PC-3 (cell line): ENCODE measurements at regions not wholly inside any gene's neighbourhood (a gene's known extent, or its start where the extent isn't known, plus 50 kb on each side); places are given as distances from the start of the nearest gene placed in this dataset.

Source experiments
- ATAC-seq: fragments of 200-7000 bp; cut with Tn5 transposase; 2 replicates; pipeline ENCODE4 v1.9.1; 2020; ENCODE audit warnings: mild to moderate bottlenecking, moderate library complexity
- BruUV-seq: library from RNA; stranded (reverse); fragments of 400-500 nt; replicated peaks from 2 replicates; lab custom pipeline; 2021; lab: Mats Ljungman, UMichigan
- CTCF ChIA-PET: fragments of 300-600 bp; sonication (Branson Sonifier 250); formaldehyde crosslinking; loops from one replicate; lab custom pipeline; 2022; ENCODE audit warnings: antibody characterized with exemption; lab: Charles Lee
- POLR2A ChIA-PET: fragments of 300-600 bp; sonication (Branson Sonifier 250); formaldehyde crosslinking; loops from one replicate; lab custom pipeline; 2022; ENCODE audit warnings: antibody characterized with exemption; ENCODE audit not compliant: unreplicated experiment; lab: Charles Lee
- DNase-seq: peaks from one replicate; pipeline ENCODE4 v3.0.0-alpha.2; 2015
- H2AFZ ChIP-seq: fragments of 300-600 bp; sonication (generic); 2 replicates; pipeline ENCODE4 v1.6.0; 2016; ENCODE audit warnings: antibody characterized with exemption, low read length
- H3F3A ChIP-seq: fragments of 300-600 bp; sonication (generic); one replicate; pipeline ENCODE4 v1.6.0; 2017; ENCODE audit warnings: antibody characterized with exemption, low read length, control low read depth, mild to moderate bottlenecking; ENCODE audit not compliant: unreplicated experiment
- H3K27ac ChIP-seq: fragments of 300-600 bp; sonication (generic); 2 replicates; pipeline ENCODE4 v1.5.1; 2016; ENCODE audit warnings: mild to moderate bottlenecking, low read length
- H3K27me3 ChIP-seq: fragments of 300-600 bp; sonication (generic); 2 replicates; pipeline ENCODE4 v1.6.1; 2016; ENCODE audit warnings: low read length, mixed read lengths
- H3K36me3 ChIP-seq: fragments of 300-600 bp; sonication (generic); 2 replicates; pipeline ENCODE4 v1.6.1; 2016; ENCODE audit warnings: low read depth, mixed run types, low read length, mixed read lengths
- H3K4me1 ChIP-seq: fragments of 300-600 bp; sonication (generic); 2 replicates; pipeline ENCODE4 v1.5.1; 2016; ENCODE audit warnings: low read length; ENCODE audit not compliant: insufficient read depth
- H3K4me2 ChIP-seq: fragments of 300-600 bp; sonication (generic); 2 replicates; pipeline ENCODE4 v1.6.0; 2016; ENCODE audit warnings: low read length
- H3K4me3 ChIP-seq: fragments of 300-600 bp; sonication (generic); 2 replicates; pipeline ENCODE4 v1.5.1; 2016; ENCODE audit warnings: mild to moderate bottlenecking, low read length, mixed read lengths
- H3K79me2 ChIP-seq: fragments of 300-600 bp; sonication (generic); 2 replicates; pipeline ENCODE4 v1.6.1; 2017; ENCODE audit warnings: low read length, mixed read lengths
- H3K9ac ChIP-seq: fragments of 300-600 bp; sonication (generic); 2 replicates; pipeline ENCODE4 v1.6.0; 2016; ENCODE audit warnings: mild to moderate bottlenecking, low read length
- H3K9me2 ChIP-seq: fragments of 300-600 bp; sonication (generic); replicated peaks from 2 replicates; pipeline ENCODE4 v1.6.1; 2016; ENCODE audit warnings: mixed run types, low read length, mixed read lengths
- H3K9me3 ChIP-seq: fragments of 300-600 bp; sonication (generic); 2 replicates; pipeline ENCODE4 v1.6.1; 2016; ENCODE audit warnings: low read length, mixed read lengths
- H4K20me1 ChIP-seq: fragments of 300-600 bp; sonication (generic); 2 replicates; pipeline ENCODE4 v1.6.1; 2016; ENCODE audit warnings: low read length, mixed read lengths
- CTCF ChIP-seq: fragments of 300-600 bp; sonication (generic); conservative IDR thresholded peaks from 2 replicates; pipeline ENCODE4 v1.5.1; 2017; ENCODE audit warnings: antibody characterized with exemption, low read depth, mild to moderate bottlenecking, low read length
- EZH2 ChIP-seq: fragments of 300-600 bp; sonication (generic); IDR thresholded peaks from one replicate; pipeline ENCODE4 v1.6.1; 2017; ENCODE audit warnings: antibody characterized with exemption, mild to moderate bottlenecking, low read length; ENCODE audit not compliant: unreplicated experiment
- EZH2phosphoT487 ChIP-seq: fragments of 300-600 bp; sonication (generic); IDR thresholded peaks from 2 replicates; pipeline ENCODE4 v1.6.1; 2018; ENCODE audit warnings: mild to moderate bottlenecking, antibody characterized with exemption, low read length, borderline replicate concordance
- intact Hi-C: fragments of 100-400 bp; cut with micrococcal nuclease; formaldehyde crosslinking; loops from 2 replicates; pipeline ENCODE4 v1.9.0; 2023

GRCh38 chr13:99039718-99040280 is 61.9 kb upstream of the DOCK9 start:
- no peak overlapping the region for H3K27ac ChIP-seq
- intact Hi-C loops = no loop called here
- H2AFZ ChIP-seq = no peak overlapping the region
- BruUV-seq = no TSS peak
- no peaks in the 10 kb centered on the region for H3K9me3 ChIP-seq
- CTCF ChIA-PET = no interaction called here
- POLR2A ChIA-PET = no interaction called here
- TF ChIP-seq EZH2 (no peak), CTCF (no peak), EZH2phosphoT487 (no peak)
- H4K20me1 ChIP-seq = no peaks in the 10 kb centered on the region
- H3K36me3 ChIP-seq = no peaks in the 10 kb centered on the region
- H3K9ac ChIP-seq = no peak overlapping the region
- H3K4me3 ChIP-seq = no peak overlapping the region
- no peak for DNase-seq
- H3K4me2 ChIP-seq = no peak overlapping the region
- ATAC-seq = no peak
- peaks cover 43% of the 10 kb centered on the region for H3K79me2 ChIP-seq
- H3K9me2 ChIP-seq = no peaks in the 10 kb centered on the region
- no peaks in the 10 kb centered on the region for H3F3A ChIP-seq
- H3K27me3 ChIP-seq = no peaks in the 10 kb centered on the region
- peaks cover 38% of the 10 kb centered on the region for H3K4me1 ChIP-seq

- no peak overlapping the region for H3K9ac ChIP-seq
- intact Hi-C loops = no loop called here
- ATAC-seq (peak; percentile 38), DNase-seq (peak; percentile 71)
- H3K9me2 ChIP-seq = no peaks in the 10 kb centered on the region
- H3K36me3 ChIP-seq = no peaks in the 10 kb centered on the region
- no peaks in the 10 kb centered on the region for H3F3A ChIP-seq
- peaks cover 51% of the 10 kb centered on the region for H3K79me2 ChIP-seq
- POLR2A ChIA-PET = no interaction called here
- no peaks in the 10 kb centered on the region for H3K9me3 ChIP-seq
- H3K27me3 ChIP-seq = no peaks in the 10 kb centered on the region
- H4K20me1 ChIP-seq = no peaks in the 10 kb centered on the region
- TF ChIP-seq CTCF (no peak), EZH2 (no peak)
- no peak overlapping the region for H3K4me3 ChIP-seq
- no TSS peak for BruUV-seq
- H3K4me1 ChIP-seq = peaks cover 44% of the 10 kb centered on the region
- no peak overlapping the region for H3K27ac ChIP-seq
- H2AFZ ChIP-seq = no peak overlapping the region
- 0 out of 2 replicates have a peak overlapping the region, but pooled peaks have one; percentile 8 for H3K4me2 ChIP-seq
- CTCF ChIA-PET = no interaction called here
These were observed 62.8 kb upstream of the DOCK9 start for GRCh38 chr13:99040536-99041131.

- Histone ChIP-seq H3K79me2 (peaks cover 51% of the 10 kb centered on the region), H3K36me3 (no peaks in the 10 kb centered on the region), H3K9me2 (no peaks in the 10 kb centered on the region), H3K9ac (no peak overlapping the region), H3K4me1 (peaks cover 49% of the 10 kb centered on the region), H2AFZ (no peak overlapping the region), H3K9me3 (no peaks in the 10 kb centered on the region), H3K27me3 (no peaks in the 10 kb centered on the region), H3K4me2 (0 out of 2 replicates have a peak overlapping the region, but pooled peaks have one; percentile 8), H3F3A (no peaks in the 10 kb centered on the region), H3K27ac (no peak overlapping the region), H4K20me1 (no peaks in the 10 kb centered on the region), H3K4me3 (no peak overlapping the region)
- no peak for DNase-seq
- ChIA-PET POLR2A (interaction anchor here (0.6 kb wide), 1 partner anchor 8 kb away, joined by 3 read pairs; no protein-coding TSS in a partner anchor), CTCF (no interaction called here)
- no peak for ATAC-seq
- TF ChIP-seq CTCF (no peak), EZH2 (no peak), EZH2phosphoT487 (no peak)
- BruUV-seq = no TSS peak
- intact Hi-C loops = no loop called here
These were observed 63.5 kb upstream of the DOCK9 start for GRCh38 chr13:99041337-99041736.
